ENCODE measurements at regions not wholly inside any gene's neighbourhood (a gene's known extent, or its start where the extent isn't known, plus 50 kb on each side); places are given as distances from the start of the nearest gene placed in this dataset.

DNA sequence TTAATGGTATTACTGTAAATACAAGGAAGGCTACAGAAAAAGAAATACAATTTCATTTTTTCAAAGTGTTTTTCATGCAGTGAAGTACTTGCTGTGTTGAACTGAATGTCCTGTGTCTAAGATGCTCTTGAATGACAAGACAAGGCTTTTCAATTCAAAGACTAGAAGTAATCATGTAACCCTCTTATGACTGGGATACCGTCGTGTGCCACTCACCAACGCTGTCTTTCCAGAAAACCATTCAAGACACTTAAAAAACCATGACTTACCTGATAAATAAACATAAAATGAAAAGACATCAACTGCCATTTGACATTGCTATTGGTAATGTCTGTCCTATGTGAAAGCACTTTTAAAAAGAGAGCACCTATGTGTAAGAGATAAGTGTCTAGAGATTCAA lies 183.1 kb upstream of the DPP10 start:
- ATAC-seq, result no peak
- no peak for FAIRE-seq

DNA sequence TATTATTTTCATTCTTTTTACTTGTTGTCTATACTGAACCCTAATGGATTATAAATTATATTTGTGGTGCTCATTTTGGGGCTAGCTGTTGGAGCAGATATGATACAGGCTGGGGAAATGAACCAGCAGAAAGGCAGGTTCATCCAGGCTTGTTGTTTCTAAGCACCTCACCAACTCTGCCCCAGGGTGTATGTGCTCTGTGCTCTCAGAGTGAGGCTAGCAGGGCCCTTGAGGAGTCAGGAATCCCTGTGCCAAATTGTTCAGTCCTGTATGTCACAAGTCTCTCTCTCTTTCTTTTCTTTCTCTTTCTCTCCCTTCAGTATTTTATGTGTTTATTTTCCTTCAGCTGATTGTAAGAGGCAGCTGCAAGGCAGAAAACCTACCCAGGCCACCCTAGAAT lies 181.1 kb upstream of the DPP10 start:
- FAIRE-seq, result no peak
- H3K27ac ChIP-seq, result no peak overlapping the region
- H3K4me1 ChIP-seq, result no peaks in the 10 kb centered on the region
- TF ChIP-seq, protein P1, sequence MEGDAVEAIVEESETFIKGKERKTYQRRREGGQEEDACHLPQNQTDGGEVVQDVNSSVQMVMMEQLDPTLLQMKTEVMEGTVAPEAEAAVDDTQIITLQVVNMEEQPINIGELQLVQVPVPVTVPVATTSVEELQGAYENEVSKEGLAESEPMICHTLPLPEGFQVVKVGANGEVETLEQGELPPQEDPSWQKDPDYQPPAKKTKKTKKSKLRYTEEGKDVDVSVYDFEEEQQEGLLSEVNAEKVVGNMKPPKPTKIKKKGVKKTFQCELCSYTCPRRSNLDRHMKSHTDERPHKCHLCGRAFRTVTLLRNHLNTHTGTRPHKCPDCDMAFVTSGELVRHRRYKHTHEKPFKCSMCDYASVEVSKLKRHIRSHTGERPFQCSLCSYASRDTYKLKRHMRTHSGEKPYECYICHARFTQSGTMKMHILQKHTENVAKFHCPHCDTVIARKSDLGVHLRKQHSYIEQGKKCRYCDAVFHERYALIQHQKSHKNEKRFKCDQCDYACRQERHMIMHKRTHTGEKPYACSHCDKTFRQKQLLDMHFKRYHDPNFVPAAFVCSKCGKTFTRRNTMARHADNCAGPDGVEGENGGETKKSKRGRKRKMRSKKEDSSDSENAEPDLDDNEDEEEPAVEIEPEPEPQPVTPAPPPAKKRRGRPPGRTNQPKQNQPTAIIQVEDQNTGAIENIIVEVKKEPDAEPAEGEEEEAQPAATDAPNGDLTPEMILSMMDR (IDR thresholded peaks at IDR 0.05), result no peak
- ATAC-seq, result no peak
- no peak for DNase-seq
- no peaks in the 10 kb centered on the region for H3K36me3 ChIP-seq
- no peak overlapping the region for H3K4me3 ChIP-seq
- no peaks in the 10 kb centered on the region for H3K9me3 ChIP-seq
- H3K27me3 ChIP-seq, result no peaks in the 10 kb centered on the region
- intact Hi-C loops (cut with DNase I), result no loop called here

More for the DNA sequence above, 183.1 kb upstream of the DPP10 start:
- Histone ChIP-seq H3K9me3 (no peaks in the 10 kb centered on the region), H3K4me3 (no peak overlapping the region), H3K27ac (no peak overlapping the region), H3K36me3 (no peaks in the 10 kb centered on the region), H3K4me1 (no peaks in the 10 kb centered on the region), H3K27me3 (no peaks in the 10 kb centered on the region)
- intact Hi-C loops (cut with DNase I), result no loop called here
- WGBS, 2 donors, result 85 to 89% methylated on average over 3 of the region's 3 CpGs
- TF ChIP-seq, protein P1 (IDR thresholded peaks at IDR 0.05), result no peak
- no peak for DNase-seq

DNA sequence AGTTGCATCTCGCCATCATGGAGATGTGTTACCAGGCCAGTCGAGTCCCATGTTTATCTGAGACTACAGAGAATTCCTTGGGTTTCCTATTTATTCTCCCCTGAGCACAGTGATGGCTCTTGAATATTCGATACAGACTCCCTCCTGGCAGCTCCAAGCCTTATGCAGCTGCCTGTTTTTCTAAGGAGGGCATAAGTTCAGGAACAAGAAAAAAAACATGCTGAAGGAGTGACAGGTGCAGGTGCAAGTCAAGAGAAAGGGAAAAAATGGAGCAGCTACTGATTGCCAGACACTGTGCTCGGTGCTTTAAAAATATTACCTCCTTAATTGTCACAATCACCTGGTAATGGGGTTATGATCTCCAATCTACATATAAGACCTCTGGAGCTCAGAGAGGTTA lies 177.2 kb upstream of the DPP10 start:
- ATAC-seq, result no peak
- Histone ChIP-seq H3K4me3 (no peak overlapping the region), H3K36me3 (no peaks in the 10 kb centered on the region), H3K9me3 (no peaks in the 10 kb centered on the region), H3K27me3 (no peaks in the 10 kb centered on the region), H3K4me1 (no peaks in the 10 kb centered on the region), H3K27ac (no peak overlapping the region)
- FAIRE-seq, result no peak
- no peak for DNase-seq
- intact Hi-C loops (cut with DNase I), result no loop called here
- WGBS, 2 donors, result 55 to 66% methylated on average over 4 of the region's 4 CpGs
- TF ChIP-seq, protein P1 (IDR thresholded peaks at IDR 0.05), result no peak

DNA sequence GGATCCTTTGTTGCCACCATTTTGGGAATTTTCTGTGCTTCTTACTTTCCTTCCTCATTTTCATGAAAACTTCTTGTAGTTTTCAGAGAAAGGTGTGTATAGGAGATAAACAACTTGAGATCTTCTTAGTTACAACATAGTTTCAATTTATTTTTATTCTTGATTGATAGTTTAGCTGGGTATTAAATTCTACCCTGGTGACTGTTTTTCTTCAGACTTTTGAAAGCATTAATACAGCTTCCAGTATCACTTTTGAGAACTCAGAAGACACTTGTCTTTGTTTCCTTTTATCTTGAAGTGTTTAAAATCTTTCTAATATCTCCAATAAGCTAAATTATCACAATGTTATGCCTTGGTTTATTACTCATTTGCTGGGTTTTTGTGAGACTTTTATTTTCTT lies 167.5 kb upstream of the DPP10 start:
- no peak for DNase-seq
- no peak for ATAC-seq
- Histone ChIP-seq H3K9me3 (no peaks in the 10 kb centered on the region), H3K36me3 (no peaks in the 10 kb centered on the region), H3K4me3 (no peak overlapping the region), H3K27me3 (no peaks in the 10 kb centered on the region), H3K4me1 (no peaks in the 10 kb centered on the region), H3K27ac (no peak overlapping the region)
- TF ChIP-seq, protein P1 (IDR thresholded peaks at IDR 0.05), result no peak
- FAIRE-seq, result no peak
- intact Hi-C loops (cut with DNase I), result no loop called here

DNA sequence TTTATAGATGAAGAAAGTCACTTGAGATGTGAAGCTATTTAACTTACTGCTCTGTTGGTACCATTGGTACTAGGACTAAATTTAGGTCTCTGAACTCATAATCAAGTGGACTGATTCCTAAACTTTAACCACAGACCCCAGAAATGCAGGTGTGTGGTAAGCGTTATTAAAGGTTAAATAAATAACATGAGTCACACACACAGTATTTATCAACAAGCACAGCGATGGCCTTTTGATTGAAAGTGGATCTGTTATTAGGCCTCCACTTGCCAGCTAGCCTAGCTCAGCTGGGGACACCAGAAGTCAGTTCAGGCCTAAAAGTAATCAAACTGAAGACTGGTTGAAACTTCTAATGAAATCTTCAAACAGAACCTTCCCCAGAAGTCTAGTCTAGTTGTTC lies 161.3 kb upstream of the DPP10 start:
- WGBS, 2 donors, result 44 to 52% methylated on average over 2 of the region's 2 CpGs
- H3K9me3 ChIP-seq, result no peaks in the 10 kb centered on the region
- DNase-seq (no peak), FAIRE-seq (no peak), ATAC-seq (no peak)
- TF ChIP-seq, protein P1 (IDR thresholded peaks at IDR 0.05), result no peak
- no peaks in the 10 kb centered on the region for H3K36me3 ChIP-seq
- intact Hi-C loops (cut with DNase I), result no loop called here
- no peak overlapping the region for H3K27ac ChIP-seq
- H3K4me3 ChIP-seq, result no peak overlapping the region
- no peaks in the 10 kb centered on the region for H3K4me1 ChIP-seq
- no peaks in the 10 kb centered on the region for H3K27me3 ChIP-seq
